Right lobe of liver (tissue), 4 donors: ENCODE measurements at regions not wholly inside any gene's neighbourhood (a gene's known extent, or its start where the extent isn't known, plus 50 kb on each side); places are given as distances from the start of the nearest gene placed in this dataset.

ENCODE experiments used
- CTCF ChIP-seq, 4 donors: fragments of 200-600 bp in 3 of 4; fragments of 450-650 bp in 1 of 4; IDR thresholded peaks; one replicate each; pipeline versions ENCODE4 v1.5.1 to v1.8.0; 2016 to 2022; ENCODE audit warnings: antibody characterized with exemption in 4 of 4, mild to moderate bottlenecking in 2 of 4
- POLR2A ChIP-seq: fragments of 450-650 bp; IDR thresholded peaks from one replicate; pipeline ENCODE4 v1.6.1; 2017; ENCODE audit warnings: antibody characterized with exemption, mild to moderate bottlenecking
- donor health status: DM: no; HTN: no; CAD: no.
- donor health status: DM: no; HTN: no; CAD: no.
- donor health status: DM: no; HTN: yes; CAD: no.

GRCh38 chr2:222127660-222128059 is 171.1 kb downstream of the PAX3 start:
- TF ChIP-seq CTCF (IDR thresholded peaks at IDR 0.05), result no peak
- TF ChIP-seq POLR2A, result no peak
